Liver (tissue), 8 donors: ENCODE measurements at regions not wholly inside any gene's neighbourhood (a gene's known extent, or its start where the extent isn't known, plus 50 kb on each side); places are given as distances from the start of the nearest gene placed in this dataset.

ENCODE experiments used
- DNase-seq: peaks from one replicate; pipeline ENCODE4 v3.0.0-alpha.2; 2017; ENCODE audit warnings: low spot score
- H3K27ac ChIP-seq, 2 donors: one replicate each; pipeline ENCODE4 v1.7.0; 2013; ENCODE audit warnings: inconsistent platforms in 2 of 2, low read length in 2 of 2, control low read depth in 1 of 2, low read depth in 1 of 2, mild to moderate bottlenecking in 1 of 2
- H3K27me3 ChIP-seq, 4 donors: one replicate each; pipeline versions ENCODE4 v1.6.1 to v1.7.0; 2013; ENCODE audit warnings: low read length in 3 of 4, inconsistent platforms in 1 of 4, mild to moderate bottlenecking in 1 of 4, moderate library complexity in 1 of 4; ENCODE audit not compliant: control insufficient read depth in 4 of 4, insufficient read depth in 4 of 4
- H3K36me3 ChIP-seq, 4 donors: one replicate each; pipeline versions ENCODE4 v1.6.1 to v1.7.0; 2013; ENCODE audit warnings: low read length in 3 of 4, mild to moderate bottlenecking in 3 of 4, low read depth in 1 of 4, moderate library complexity in 1 of 4; ENCODE audit not compliant: control insufficient read depth in 4 of 4, insufficient read depth in 3 of 4
- H3K4me1 ChIP-seq, 4 donors: one replicate each; pipeline versions ENCODE4 v1.6.1 to v1.7.0; 2013; ENCODE audit warnings: low read length in 3 of 4, mild to moderate bottlenecking in 3 of 4, moderate library complexity in 1 of 4; ENCODE audit not compliant: control insufficient read depth in 4 of 4, insufficient read depth in 4 of 4
- H3K4me3 ChIP-seq, 3 donors: one replicate each; pipeline versions ENCODE4 v1.6.1 to v1.7.0; 2013; ENCODE audit warnings: low read length in 3 of 3, control low read depth in 1 of 3, low read depth in 1 of 3, mild to moderate bottlenecking in 1 of 3
- H3K9ac ChIP-seq, 2 donors: one replicate each; pipeline ENCODE4 v1.7.0; 2013; ENCODE audit warnings: low read length in 2 of 2, mild to moderate bottlenecking in 2 of 2, moderate library complexity in 2 of 2, control low read depth in 1 of 2, low read depth in 1 of 2
- H3K9me3 ChIP-seq, 4 donors: one replicate each; pipeline versions ENCODE4 v1.6.1 to v1.7.0; 2013; ENCODE audit warnings: low read length in 3 of 4; ENCODE audit not compliant: control insufficient read depth in 4 of 4
- CTCF ChIP-seq: fragments of 150-350 bp; IDR thresholded peaks from 2 replicates; pipeline ENCODE4 v1.5.1; 2017; ENCODE audit warnings: improper control_type of control experiment, low read depth, low read length; ENCODE audit not compliant: missing input control
- EGR1 ChIP-seq, 2 donors: IDR thresholded peaks; 2 replicates each; pipeline ENCODE4 v1.6.1; 2016 to 2018; ENCODE audit warnings: antibody characterized with exemption in 2 of 2, low read depth in 2 of 2
- FOXA1 ChIP-seq: IDR thresholded peaks from 2 replicates; pipeline ENCODE4 v1.6.1; 2016; ENCODE audit warnings: antibody characterized with exemption
- FOXA2 ChIP-seq: IDR thresholded peaks from 2 replicates; pipeline ENCODE4 v1.6.1; 2016; ENCODE audit warnings: antibody characterized with exemption
- GABPA ChIP-seq, 2 donors: IDR thresholded peaks in 1 of 2; conservative IDR thresholded peaks in 1 of 2; 2 replicates each; pipeline ENCODE4 v1.6.1; 2016; ENCODE audit warnings: antibody characterized with exemption in 2 of 2, mild to moderate bottlenecking in 1 of 2, moderate library complexity in 1 of 2
- HNF4A ChIP-seq, 2 donors: conservative IDR thresholded peaks; 2 replicates each; pipeline ENCODE4 v1.6.1; 2016; ENCODE audit warnings: antibody characterized with exemption in 2 of 2, mild to moderate bottlenecking in 2 of 2
- HNF4G ChIP-seq: IDR thresholded peaks from 2 replicates; pipeline ENCODE4 v1.6.1; 2016; ENCODE audit warnings: antibody characterized with exemption
- JUND ChIP-seq, 2 donors: IDR thresholded peaks; 2 replicates each; pipeline ENCODE4 v1.6.1; 2016; ENCODE audit warnings: antibody characterized with exemption in 2 of 2
- NR2F2 ChIP-seq: IDR thresholded peaks from 2 replicates; pipeline ENCODE4 v1.6.1; 2016; ENCODE audit warnings: antibody characterized with exemption
- REST ChIP-seq: IDR thresholded peaks from 2 replicates; pipeline ENCODE4 v1.6.1; 2016; ENCODE audit warnings: antibody characterized with exemption, mild to moderate bottlenecking
- RXRA ChIP-seq, 2 donors: IDR thresholded peaks; 2 replicates each; pipeline ENCODE4 v1.6.1; 2017 to 2018; ENCODE audit warnings: antibody characterized with exemption in 2 of 2, mild to moderate bottlenecking in 1 of 2
- SP1 ChIP-seq: IDR thresholded peaks from 2 replicates; pipeline ENCODE4 v1.6.1; 2018; ENCODE audit warnings: antibody characterized with exemption, mild to moderate bottlenecking
- TAF1 ChIP-seq: conservative IDR thresholded peaks from 2 replicates; pipeline ENCODE4 v1.6.1; 2016; ENCODE audit warnings: antibody characterized with exemption, mild to moderate bottlenecking
- YY1 ChIP-seq: IDR thresholded peaks from 2 replicates; pipeline ENCODE4 v1.6.1; 2016; ENCODE audit warnings: antibody characterized with exemption, mild to moderate bottlenecking
- ZBTB33 ChIP-seq: IDR thresholded peaks from 2 replicates; pipeline ENCODE4 v1.6.1; 2016; ENCODE audit warnings: antibody characterized with exemption
- WGBS: extraction: QIAGEN DNeasy Blood & Tissue Kit; methylation state at CpG from one replicate; pipeline ENCODE4 v1.1.7; 2013; 5-methylcytosine and 5-hydroxymethylcytosine counted together
- TF ChIP-seq, protein P1 (sequence below): IDR thresholded peaks from 2 replicates; pipeline ENCODE4 v1.6.1; 2016; ENCODE audit warnings: antibody characterized with exemption
- donor health status: healthy.
- donor health status: healthy.
- donor health status: healthy.
- donor health status: healthy.
- donor health status: healthy.

- H3K4me1 ChIP-seq, result no peaks in the 10 kb centered on the region
- H3K36me3 ChIP-seq, result no peaks in the 10 kb centered on the region
- no peak overlapping the region for H3K9ac ChIP-seq
- TF ChIP-seq FOXA1, result no peak
- TF ChIP-seq FOXA2, result no peak
- TF ChIP-seq HNF4A (conservative IDR thresholded peaks at IDR 0.05), result no peak
- TF ChIP-seq ZBTB33, result no peak
- TF ChIP-seq HNF4G, result no peak
- no peak overlapping the region for H3K4me3 ChIP-seq
- peaks cover 0 to 3% (median 2%) of the 10 kb centered on the region in 4 donors for H3K9me3 ChIP-seq
- H3K27me3 ChIP-seq, result no peaks in the 10 kb centered on the region
- DNase-seq, result no peak
- H3K27ac ChIP-seq, result no peak overlapping the region
Observed at GRCh38 chr6:19410481-19410880, 426.7 kb upstream of the ID4 start.

DNA sequence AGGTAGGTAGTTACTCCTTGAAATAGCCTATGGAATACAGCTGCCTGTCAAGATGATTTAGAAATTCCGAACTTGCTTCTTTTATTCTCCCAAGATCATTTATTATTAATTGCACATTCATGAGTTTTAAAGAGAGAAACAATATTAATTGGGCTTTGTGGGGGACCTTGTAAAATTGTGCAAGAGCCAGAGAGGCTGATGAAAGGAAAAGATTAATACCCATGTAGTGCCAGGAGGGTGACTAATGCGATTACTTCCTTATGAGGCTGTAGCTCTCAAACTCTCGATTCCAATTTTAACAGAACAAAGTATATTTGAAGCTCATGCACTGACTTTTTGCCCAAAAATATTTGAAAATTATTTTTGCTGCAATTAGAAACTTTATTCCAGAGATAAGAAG is 423.8 kb upstream of the ID4 start:
- Histone ChIP-seq H3K9me3 (no peaks in the 10 kb centered on the region), H3K4me1 (no peaks in the 10 kb centered on the region), H3K27ac (no peak overlapping the region), H3K9ac (no peak overlapping the region), H3K4me3 (no peak overlapping the region), H3K27me3 (no peaks in the 10 kb centered on the region), H3K36me3 (no peaks in the 10 kb centered on the region)
- no peak for DNase-seq
- 80% methylated on average over 3 of the region's 3 CpGs for WGBS
- TF ChIP-seq CTCF (no peak), EGR1 (IDR thresholded peaks at IDR 0.05; ENCODE audit: low read depth in 2 of 2) (no peak), FOXA1 (no peak), REST (no peak), GABPA (IDR thresholded peaks at IDR 0.05 in 1 of 2, conservative IDR thresholded peaks at IDR 0.05 in 1 of 2) (no peak)

GRCh38 chr6:19415605-19416326 is 421.4 kb upstream of the ID4 start:
- Histone ChIP-seq H3K9me3 (no peaks in the 10 kb centered on the region), H3K4me3 (no peak overlapping the region), H3K36me3 (no peaks in the 10 kb centered on the region), H3K27ac (no peak overlapping the region), H3K4me1 (no peaks in the 10 kb centered on the region), H3K27me3 (no peaks in the 10 kb centered on the region), H3K9ac (no peak overlapping the region)
- DNase-seq, result no peak
- WGBS, result 66% methylated on average over 4 of the region's 4 CpGs
- TF ChIP-seq YY1 (no peak), RXRA (IDR thresholded peaks at IDR 0.05) (no peak), HNF4G (no peak), EGR1 (IDR thresholded peaks at IDR 0.05; ENCODE audit: low read depth in 2 of 2) (no peak), SP1 (no peak), REST (no peak), TAF1 (no peak), JUND (IDR thresholded peaks at IDR 0.05) (no peak), NR2F2 (no peak), FOXA2 (no peak), FOXA1 (no peak), HNF4A (conservative IDR thresholded peaks at IDR 0.05) (no peak)
- TF ChIP-seq, protein P1, sequence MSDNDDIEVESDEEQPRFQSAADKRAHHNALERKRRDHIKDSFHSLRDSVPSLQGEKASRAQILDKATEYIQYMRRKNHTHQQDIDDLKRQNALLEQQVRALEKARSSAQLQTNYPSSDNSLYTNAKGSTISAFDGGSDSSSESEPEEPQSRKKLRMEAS, result no peak
